ENCODE measurements at regions not wholly inside any gene's neighbourhood (a gene's known extent, or its start where the extent isn't known, plus 50 kb on each side); places are given as distances from the start of the nearest gene placed in this dataset.

DNA sequence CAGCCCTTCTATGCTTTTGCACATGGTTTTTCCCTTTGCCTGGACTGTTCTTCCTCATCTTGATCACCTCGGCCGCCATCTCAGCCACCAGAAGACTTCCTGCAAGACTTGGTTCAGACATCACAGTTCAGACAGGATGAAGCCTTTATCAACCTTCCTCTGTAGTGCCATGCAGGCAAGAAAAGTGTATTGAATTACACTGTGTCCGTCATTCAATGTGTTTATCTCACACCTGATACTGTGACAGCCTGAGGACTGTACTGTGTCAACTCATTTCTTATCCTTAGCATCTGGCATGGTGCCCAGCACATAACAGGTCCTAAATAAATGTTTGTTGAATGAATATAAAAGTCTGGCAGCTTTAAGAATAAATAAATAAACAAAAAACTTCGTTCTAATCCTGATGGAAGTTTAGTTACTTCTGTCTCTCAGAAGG is 133.3 kb upstream of the MAN1A1 start:
- TF ChIP-seq, protein P1, sequence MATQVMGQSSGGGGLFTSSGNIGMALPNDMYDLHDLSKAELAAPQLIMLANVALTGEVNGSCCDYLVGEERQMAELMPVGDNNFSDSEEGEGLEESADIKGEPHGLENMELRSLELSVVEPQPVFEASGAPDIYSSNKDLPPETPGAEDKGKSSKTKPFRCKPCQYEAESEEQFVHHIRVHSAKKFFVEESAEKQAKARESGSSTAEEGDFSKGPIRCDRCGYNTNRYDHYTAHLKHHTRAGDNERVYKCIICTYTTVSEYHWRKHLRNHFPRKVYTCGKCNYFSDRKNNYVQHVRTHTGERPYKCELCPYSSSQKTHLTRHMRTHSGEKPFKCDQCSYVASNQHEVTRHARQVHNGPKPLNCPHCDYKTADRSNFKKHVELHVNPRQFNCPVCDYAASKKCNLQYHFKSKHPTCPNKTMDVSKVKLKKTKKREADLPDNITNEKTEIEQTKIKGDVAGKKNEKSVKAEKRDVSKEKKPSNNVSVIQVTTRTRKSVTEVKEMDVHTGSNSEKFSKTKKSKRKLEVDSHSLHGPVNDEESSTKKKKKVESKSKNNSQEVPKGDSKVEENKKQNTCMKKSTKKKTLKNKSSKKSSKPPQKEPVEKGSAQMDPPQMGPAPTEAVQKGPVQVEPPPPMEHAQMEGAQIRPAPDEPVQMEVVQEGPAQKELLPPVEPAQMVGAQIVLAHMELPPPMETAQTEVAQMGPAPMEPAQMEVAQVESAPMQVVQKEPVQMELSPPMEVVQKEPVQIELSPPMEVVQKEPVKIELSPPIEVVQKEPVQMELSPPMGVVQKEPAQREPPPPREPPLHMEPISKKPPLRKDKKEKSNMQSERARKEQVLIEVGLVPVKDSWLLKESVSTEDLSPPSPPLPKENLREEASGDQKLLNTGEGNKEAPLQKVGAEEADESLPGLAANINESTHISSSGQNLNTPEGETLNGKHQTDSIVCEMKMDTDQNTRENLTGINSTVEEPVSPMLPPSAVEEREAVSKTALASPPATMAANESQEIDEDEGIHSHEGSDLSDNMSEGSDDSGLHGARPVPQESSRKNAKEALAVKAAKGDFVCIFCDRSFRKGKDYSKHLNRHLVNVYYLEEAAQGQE (IDR thresholded peaks at IDR 0.05; ENCODE audit: unreplicated experiment) = no peak
- TF ChIP-seq NANOG (IDR thresholded peaks at IDR 0.05; ENCODE audit: borderline replicate concordance) = no peak
- no peaks in the 10 kb centered on the region for H3K27me3 Mint-ChIP-seq (ENCODE audit: insufficient read depth, low read depth, poor library complexity)
- no peaks in the 10 kb centered on the region for H3K27me3 ChIP-seq (ENCODE audit: insufficient read depth)
- H3K9me2 ChIP-seq (ENCODE audit: insufficient read depth) = no peaks in the 10 kb centered on the region
- no peaks in the 10 kb centered on the region for H3K36me3 Mint-ChIP-seq (ENCODE audit: low read depth)
- no peak for ATAC-seq
- no peaks in the 10 kb centered on the region for H3F3A ChIP-seq (replicated peaks; ENCODE audit: low read depth)
- no peak overlapping the region for H3K4me2 ChIP-seq
- H3K9me3 Mint-ChIP-seq = no peaks in the 10 kb centered on the region
- no peak overlapping the region for H3K4me3 ChIP-seq
- H3K79me2 ChIP-seq (replicated peaks; ENCODE audit: insufficient read depth) = no peaks in the 10 kb centered on the region
- H3K4me1 Mint-ChIP-seq = no peaks in the 10 kb centered on the region
- no peak overlapping the region for H3K27ac ChIP-seq (ENCODE audit: low read depth)
- no peaks in the 10 kb centered on the region for H3K4me1 ChIP-seq (ENCODE audit: insufficient read depth)
- no peak overlapping the region for H3K4me3 Mint-ChIP-seq
- H2AFZ ChIP-seq = no peak overlapping the region
- no peaks in the 10 kb centered on the region for H4K20me1 ChIP-seq (replicated peaks; ENCODE audit: insufficient read depth)
- no peak overlapping the region for H3K27ac Mint-ChIP-seq
- no peak for DNase-seq (ENCODE audit: low spot score)
- no peaks in the 10 kb centered on the region for H3K36me3 ChIP-seq (ENCODE audit: insufficient read depth)

DNA sequence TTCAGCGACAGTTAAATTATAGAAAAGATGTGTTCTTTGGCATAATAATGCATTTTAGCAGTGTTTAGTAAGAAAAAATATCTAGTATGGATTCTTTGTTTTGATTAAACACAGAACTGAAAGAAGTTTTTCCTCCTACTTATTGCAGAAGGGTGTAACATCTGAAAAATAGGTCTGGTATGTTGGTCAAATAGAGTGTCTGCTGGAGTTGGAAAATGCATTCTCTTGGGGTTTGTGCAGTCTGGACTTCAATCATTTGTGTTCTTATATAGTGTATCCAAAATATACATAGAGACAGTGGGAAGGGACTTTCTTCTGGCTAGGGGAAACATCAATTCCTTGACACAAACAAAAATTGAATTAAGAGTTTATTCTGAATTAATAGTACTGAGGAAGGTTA is 132.4 kb upstream of the MAN1A1 start:
- H2AFZ ChIP-seq = no peak overlapping the region
- Mint-ChIP-seq H3K4me1 (no peaks in the 10 kb centered on the region), H3K27ac (no peak overlapping the region)
- TF ChIP-seq EZH2phosphoT487 (IDR thresholded peaks at IDR 0.05; ENCODE audit: unreplicated experiment) (no peak), POLR2AphosphoS5 (IDR thresholded peaks at IDR 0.05; ENCODE audit: low read depth) (no peak), ZNF114 (CRISPR knock-in tag; IDR thresholded peaks at IDR 0.05) (no peak), EZH2 (IDR thresholded peaks at IDR 0.05; ENCODE audit: low read depth, unreplicated experiment) (no peak)
- TF ChIP-seq, protein P2, sequence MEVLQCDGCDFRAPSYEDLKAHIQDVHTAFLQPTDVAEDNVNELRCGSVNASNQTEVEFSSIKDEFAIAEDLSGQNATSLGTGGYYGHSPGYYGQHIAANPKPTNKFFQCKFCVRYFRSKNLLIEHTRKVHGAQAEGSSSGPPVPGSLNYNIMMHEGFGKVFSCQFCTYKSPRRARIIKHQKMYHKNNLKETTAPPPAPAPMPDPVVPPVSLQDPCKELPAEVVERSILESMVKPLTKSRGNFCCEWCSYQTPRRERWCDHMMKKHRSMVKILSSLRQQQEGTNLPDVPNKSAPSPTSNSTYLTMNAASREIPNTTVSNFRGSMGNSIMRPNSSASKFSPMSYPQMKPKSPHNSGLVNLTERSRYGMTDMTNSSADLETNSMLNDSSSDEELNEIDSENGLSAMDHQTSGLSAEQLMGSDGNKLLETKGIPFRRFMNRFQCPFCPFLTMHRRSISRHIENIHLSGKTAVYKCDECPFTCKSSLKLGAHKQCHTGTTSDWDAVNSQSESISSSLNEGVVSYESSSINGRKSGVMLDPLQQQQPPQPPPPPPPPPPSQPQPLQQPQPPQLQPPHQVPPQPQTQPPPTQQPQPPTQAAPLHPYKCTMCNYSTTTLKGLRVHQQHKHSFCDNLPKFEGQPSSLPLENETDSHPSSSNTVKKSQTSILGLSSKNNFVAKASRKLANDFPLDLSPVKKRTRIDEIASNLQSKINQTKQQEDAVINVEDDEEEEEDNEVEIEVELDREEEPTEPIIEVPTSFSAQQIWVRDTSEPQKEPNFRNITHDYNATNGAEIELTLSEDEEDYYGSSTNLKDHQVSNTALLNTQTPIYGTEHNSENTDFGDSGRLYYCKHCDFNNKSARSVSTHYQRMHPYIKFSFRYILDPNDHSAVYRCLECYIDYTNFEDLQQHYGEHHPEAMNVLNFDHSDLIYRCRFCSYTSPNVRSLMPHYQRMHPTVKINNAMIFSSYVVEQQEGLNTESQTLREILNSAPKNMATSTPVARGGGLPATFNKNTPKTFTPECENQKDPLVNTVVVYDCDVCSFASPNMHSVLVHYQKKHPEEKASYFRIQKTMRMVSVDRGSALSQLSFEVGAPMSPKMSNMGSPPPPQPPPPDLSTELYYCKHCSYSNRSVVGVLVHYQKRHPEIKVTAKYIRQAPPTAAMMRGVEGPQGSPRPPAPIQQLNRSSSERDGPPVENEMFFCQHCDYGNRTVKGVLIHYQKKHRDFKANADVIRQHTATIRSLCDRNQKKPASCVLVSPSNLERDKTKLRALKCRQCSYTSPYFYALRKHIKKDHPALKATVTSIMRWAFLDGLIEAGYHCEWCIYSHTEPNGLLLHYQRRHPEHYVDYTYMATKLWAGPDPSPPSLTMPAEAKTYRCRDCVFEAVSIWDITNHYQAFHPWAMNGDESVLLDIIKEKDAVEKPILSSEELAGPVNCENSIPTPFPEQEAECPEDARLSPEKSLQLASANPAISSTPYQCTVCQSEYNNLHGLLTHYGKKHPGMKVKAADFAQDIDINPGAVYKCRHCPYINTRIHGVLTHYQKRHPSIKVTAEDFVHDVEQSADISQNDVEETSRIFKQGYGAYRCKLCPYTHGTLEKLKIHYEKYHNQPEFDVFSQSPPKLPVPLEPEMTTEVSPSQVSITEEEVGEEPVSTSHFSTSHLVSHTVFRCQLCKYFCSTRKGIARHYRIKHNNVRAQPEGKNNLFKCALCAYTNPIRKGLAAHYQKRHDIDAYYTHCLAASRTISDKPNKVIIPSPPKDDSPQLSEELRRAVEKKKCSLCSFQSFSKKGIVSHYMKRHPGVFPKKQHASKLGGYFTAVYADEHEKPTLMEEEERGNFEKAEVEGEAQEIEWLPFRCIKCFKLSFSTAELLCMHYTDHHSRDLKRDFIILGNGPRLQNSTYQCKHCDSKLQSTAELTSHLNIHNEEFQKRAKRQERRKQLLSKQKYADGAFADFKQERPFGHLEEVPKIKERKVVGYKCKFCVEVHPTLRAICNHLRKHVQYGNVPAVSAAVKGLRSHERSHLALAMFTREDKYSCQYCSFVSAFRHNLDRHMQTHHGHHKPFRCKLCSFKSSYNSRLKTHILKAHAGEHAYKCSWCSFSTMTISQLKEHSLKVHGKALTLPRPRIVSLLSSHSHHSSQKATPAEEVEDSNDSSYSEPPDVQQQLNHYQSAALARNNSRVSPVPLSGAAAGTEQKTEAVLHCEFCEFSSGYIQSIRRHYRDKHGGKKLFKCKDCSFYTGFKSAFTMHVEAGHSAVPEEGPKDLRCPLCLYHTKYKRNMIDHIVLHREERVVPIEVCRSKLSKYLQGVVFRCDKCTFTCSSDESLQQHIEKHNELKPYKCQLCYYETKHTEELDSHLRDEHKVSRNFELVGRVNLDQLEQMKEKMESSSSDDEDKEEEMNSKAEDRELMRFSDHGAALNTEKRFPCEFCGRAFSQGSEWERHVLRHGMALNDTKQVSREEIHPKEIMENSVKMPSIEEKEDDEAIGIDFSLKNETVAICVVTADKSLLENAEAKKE (CRISPR knock-in tag; IDR thresholded peaks at IDR 0.05) = no peak
- TF ChIP-seq, protein P1 (IDR thresholded peaks at IDR 0.05; ENCODE audit: unreplicated experiment) = no peak

More for the DNA sequence above, 132.4 kb upstream of the MAN1A1 start:
- H3K27me3 ChIP-seq (ENCODE audit: insufficient read depth) = no peaks in the 10 kb centered on the region
- H3K36me3 ChIP-seq (ENCODE audit: insufficient read depth) = no peaks in the 10 kb centered on the region
- no peak overlapping the region for H3K4me3 ChIP-seq
- Mint-ChIP-seq H3K4me3 (no peak overlapping the region), H3K9me3 (no peaks in the 10 kb centered on the region), H3K36me3 (ENCODE audit: low read depth) (no peaks in the 10 kb centered on the region), H3K27me3 (ENCODE audit: insufficient read depth, low read depth, poor library complexity) (no peaks in the 10 kb centered on the region)
- H3F3A ChIP-seq (replicated peaks; ENCODE audit: low read depth) = no peaks in the 10 kb centered on the region
- H4K20me1 ChIP-seq (replicated peaks; ENCODE audit: insufficient read depth) = no peaks in the 10 kb centered on the region
- ATAC-seq (no peak), DNase-seq (ENCODE audit: low spot score) (no peak)
- no peaks in the 10 kb centered on the region for H3K9me2 ChIP-seq (ENCODE audit: insufficient read depth)
- H3K27ac ChIP-seq (ENCODE audit: low read depth) = no peak overlapping the region
- no peaks in the 10 kb centered on the region for H3K4me1 ChIP-seq (ENCODE audit: insufficient read depth)
- no peaks in the 10 kb centered on the region for H3K79me2 ChIP-seq (replicated peaks; ENCODE audit: insufficient read depth)
- H3K4me2 ChIP-seq = no peak overlapping the region
